ENCODE measurements at regions not wholly inside any gene's neighbourhood (a gene's known extent, or its start where the extent isn't known, plus 50 kb on each side); places are given as distances from the start of the nearest gene placed in this dataset.
A peak's percentile ranks its signal among the peaks of the same experiment; 100 is the strongest.

GRCh38 chr9:19965336-19965735 is 176.5 kb upstream of the SLC24A2 start:
- WGBS, 5 donors = 75 to 83% (median 80%) methylated on average over 4 of the region's 4 CpGs
- Histone ChIP-seq H3K4me1 (no peaks in the 10 kb centered on the region), H3K27me3 (no peaks in the 10 kb centered on the region), H3K9me3 (no peaks in the 10 kb centered on the region), H3K36me3 (no peaks in the 10 kb centered on the region), H3K27ac (no peak overlapping the region), H3K4me3 (no peak overlapping the region)
- TF ChIP-seq CTCF (IDR thresholded peaks at IDR 0.05) (no peak), EP300 (IDR thresholded peaks at IDR 0.05) (no peak), POLR2AphosphoS5 (IDR thresholded peaks at IDR 0.05) (no peak), POLR2A (IDR thresholded peaks at IDR 0.05) (no peak)
- DNase-seq = no peak
- intact Hi-C loops (cut with DNase I; ENCODE audit: low total_unique reads) = no loop called here

GRCh38 chr9:19947996-19948395 is 159.2 kb upstream of the SLC24A2 start:
- peak in 1 of 2 donors; percentile 42 for DNase-seq
- TF ChIP-seq POLR2AphosphoS5 (IDR thresholded peaks at IDR 0.05) (no peak), CTCF (IDR thresholded peaks at IDR 0.05) (no peak), EP300 (IDR thresholded peaks at IDR 0.05) (no peak), POLR2A (IDR thresholded peaks at IDR 0.05) (no peak)
- H3K27ac ChIP-seq = no peak overlapping the region
- intact Hi-C loops (cut with DNase I; ENCODE audit: low total_unique reads) = no loop called here
- 74 to 89% (median 80%) methylated on average over 1 of the region's 1 CpG for WGBS, 5 donors
- H3K4me1 ChIP-seq = no peaks in the 10 kb centered on the region
- peaks cover 0 to 4% (median 0%) of the 10 kb centered on the region in 3 donors for H3K27me3 ChIP-seq
- no peaks in the 10 kb centered on the region for H3K36me3 ChIP-seq
- no peak overlapping the region for H3K4me3 ChIP-seq
- H3K9me3 ChIP-seq = peaks cover 0 to 6% (median 2%) of the 10 kb centered on the region in 4 donors

GRCh38 chr9:19946441-19947109 is 157.7 kb upstream of the SLC24A2 start:
- H3K4me3 ChIP-seq = no peak overlapping the region
- H3K4me1 ChIP-seq = no peaks in the 10 kb centered on the region
- no peak for TF ChIP-seq CTCF (IDR thresholded peaks at IDR 0.05)
- TF ChIP-seq POLR2A (IDR thresholded peaks at IDR 0.05) = no peak
- no peak for TF ChIP-seq POLR2AphosphoS5 (IDR thresholded peaks at IDR 0.05)
- TF ChIP-seq EP300 (IDR thresholded peaks at IDR 0.05) = no peak
- 64 to 73% (median 66%) methylated on average over 4 of the region's 4 CpGs for WGBS, 5 donors
- intact Hi-C loops (cut with DNase I; ENCODE audit: low total_unique reads) = no loop called here
- H3K9me3 ChIP-seq = no peaks in the 10 kb centered on the region
- no peaks in the 10 kb centered on the region for H3K36me3 ChIP-seq
- no peak for DNase-seq
- H3K27me3 ChIP-seq = peaks cover 0 to 4% (median 0%) of the 10 kb centered on the region in 3 donors
- no peak overlapping the region for H3K27ac ChIP-seq

- H3K9me3 ChIP-seq = no peaks in the 10 kb centered on the region
- H3K4me3 ChIP-seq = no peak overlapping the region
- H3K36me3 ChIP-seq = no peaks in the 10 kb centered on the region
- no peaks in the 10 kb centered on the region for H3K4me1 ChIP-seq
- H3K27me3 ChIP-seq = peaks cover 0 to 4% (median 0%) of the 10 kb centered on the region in 3 donors
- no peak overlapping the region for H3K27ac ChIP-seq
- TF ChIP-seq EP300 (IDR thresholded peaks at IDR 0.05) = no peak
- TF ChIP-seq POLR2AphosphoS5 (IDR thresholded peaks at IDR 0.05) = no peak
- no peak for TF ChIP-seq CTCF (IDR thresholded peaks at IDR 0.05)
- no peak for TF ChIP-seq POLR2A (IDR thresholded peaks at IDR 0.05)
- intact Hi-C loops (cut with DNase I; ENCODE audit: low total_unique reads) = no loop called here
- 54 to 82% (median 58%) methylated on average over 2 of the region's 2 CpGs for WGBS, 5 donors
- no peak for DNase-seq
These were observed 153.0 kb upstream of the SLC24A2 start for GRCh38 chr9:19941874-19942273.

Measured in stomach (tissue), 8 donors.